ENCODE measurements at regions not wholly inside any gene's neighbourhood (a gene's known extent, or its start where the extent isn't known, plus 50 kb on each side); places are given as distances from the start of the nearest gene placed in this dataset.
"Not testable (repeated sequence)": the region's sequence is repeated elsewhere in the genome, so short reads cannot be mapped to it uniquely, and the experiment has no call there.

GRCh38 chr7:93663561-93664299 is 89.2 kb upstream of the CALCR start:
- no peak for DNase-seq (ENCODE audit: low read depth in 4 of 4, low spot score in 3 of 4)

GRCh38 chr7:93658163-93658562 is 83.6 kb upstream of the CALCR start:
- DNase-seq (ENCODE audit: low read depth in 4 of 4, low spot score in 3 of 4) = not testable (repeated sequence)

- no peak for DNase-seq (ENCODE audit: low read depth in 4 of 4, low spot score in 3 of 4)
Observed at GRCh38 chr7:93651603-93652159, 77.2 kb upstream of the CALCR start.

- DNase-seq (ENCODE audit: low read depth in 4 of 4, low spot score in 3 of 4) = no peak
Observed at GRCh38 chr7:93646538-93646937, 72.0 kb upstream of the CALCR start.

- DNase-seq (ENCODE audit: low read depth in 4 of 4, low spot score in 3 of 4) = no peak
Observed at GRCh38 chr7:93636276-93636675, 61.8 kb upstream of the CALCR start.

GRCh38 chr7:93632371-93632770 is 57.8 kb upstream of the CALCR start:
- no peak for DNase-seq (ENCODE audit: low read depth in 4 of 4, low spot score in 3 of 4)

GRCh38 chr7:93629291-93629801 is 54.8 kb upstream of the CALCR start:
- DNase-seq (ENCODE audit: low read depth in 4 of 4, low spot score in 3 of 4) = no peak

- DNase-seq (ENCODE audit: low read depth in 4 of 4, low spot score in 3 of 4) = no peak
Observed at GRCh38 chr7:93626869-93627268, 52.3 kb upstream of the CALCR start.

All from right renal pelvis (tissue), 4 donors.